VCaP (cell line): ENCODE measurements at regions not wholly inside any gene's neighbourhood (a gene's known extent, or its start where the extent isn't known, plus 50 kb on each side); places are given as distances from the start of the nearest gene placed in this dataset.

Experiments
- H3K27ac ChIP-seq: fragments of 450-650 bp; 2 replicates; pipeline ENCODE4 v1.5.1; 2017
- CTCF ChIP-seq: fragments of 450-650 bp; conservative IDR thresholded peaks from 2 replicates; pipeline ENCODE4 v1.5.1; 2017; ENCODE audit warnings: mild to moderate bottlenecking, moderate library complexity

GRCh38 chr3:148219999-148220398, 477.7 kb upstream of the AGTR1 start:
- no peak for TF ChIP-seq CTCF
- H3K27ac ChIP-seq = no peak overlapping the region

GRCh38 chr3:148221303-148221702, 476.4 kb upstream of the AGTR1 start:
- TF ChIP-seq CTCF = no peak
- no peak overlapping the region for H3K27ac ChIP-seq

GRCh38 chr3:148223266-148223665, 474.4 kb upstream of the AGTR1 start:
- H3K27ac ChIP-seq = no peak overlapping the region
- TF ChIP-seq CTCF = no peak

GRCh38 chr3:148226246-148226645, 471.5 kb upstream of the AGTR1 start:
- H3K27ac ChIP-seq = no peak overlapping the region
- no peak for TF ChIP-seq CTCF

GRCh38 chr3:148227534-148227933, 470.2 kb upstream of the AGTR1 start:
- TF ChIP-seq CTCF = no peak
- no peak overlapping the region for H3K27ac ChIP-seq

GRCh38 chr3:148229107-148229506, 468.6 kb upstream of the AGTR1 start:
- no peak overlapping the region for H3K27ac ChIP-seq
- TF ChIP-seq CTCF = no peak

- TF ChIP-seq CTCF = no peak
- H3K27ac ChIP-seq = no peak overlapping the region
These were observed 467.2 kb upstream of the AGTR1 start for GRCh38 chr3:148230473-148230872.

GRCh38 chr3:148232389-148232788, 465.3 kb upstream of the AGTR1 start:
- no peak overlapping the region for H3K27ac ChIP-seq
- no peak for TF ChIP-seq CTCF
